ENCODE measurements at regions not wholly inside any gene's neighbourhood (a gene's known extent, or its start where the extent isn't known, plus 50 kb on each side); places are given as distances from the start of the nearest gene placed in this dataset.

GRCh38 chr6:71733970-71734899, 152.1 kb upstream of the RIMS1 start:
- CTCF ChIA-PET (ENCODE audit: unreplicated experiment), result no interaction called here
- Histone ChIP-seq H4K20me1 (ENCODE audit: insufficient read depth, low read length) (no peaks in the 10 kb centered on the region), H3K4me2 (ENCODE audit: low read length) (no peak overlapping the region), H3K9me2 (ENCODE audit: insufficient read depth, low read length) (no peaks in the 10 kb centered on the region), H3K4me3 (ENCODE audit: low read depth, low read length, poor library complexity, severe bottlenecking) (no peak overlapping the region), H2AFZ (ENCODE audit: low read length) (no peak overlapping the region), H3K36me3 (ENCODE audit: insufficient read depth, low read length) (no peaks in the 10 kb centered on the region), H3K9me3 (ENCODE audit: low read length) (no peaks in the 10 kb centered on the region), H3K79me2 (ENCODE audit: insufficient read depth, low read depth, low read length) (no peaks in the 10 kb centered on the region), H3K4me1 (ENCODE audit: insufficient read depth, low read length, poor library complexity, severe bottlenecking) (no peaks in the 10 kb centered on the region), H3K27ac (ENCODE audit: low read depth, low read length, poor library complexity, severe bottlenecking) (no peak overlapping the region)
- DNase-seq (ENCODE audit: low spot score), result no peak
- no TSS peak for BruUV-seq (replicated peaks)
- no peak for TF ChIP-seq CTCF (conservative IDR thresholded peaks at IDR 0.05; ENCODE audit: low read length)
- TF ChIP-seq EZH2phosphoT487 (IDR thresholded peaks at IDR 0.05; ENCODE audit: borderline replicate concordance, low read depth, low read length), result no peak
- intact Hi-C loops (cut with micrococcal nuclease; ENCODE audit: unreplicated experiment), result no loop called here
- POLR2A ChIA-PET, result interaction anchor here (0.7 to 1.1 kb wide), 2 partner anchors 11 to 37 kb away, joined by 3 read pairs; no protein-coding TSS in a partner anchor

- no peaks in the 10 kb centered on the region for H4K20me1 ChIP-seq (ENCODE audit: insufficient read depth, low read length)
Observed at GRCh38 chr6:71737953-71738352, 148.4 kb upstream of the RIMS1 start.

More at GRCh38 chr6:71737953-71738352, 148.4 kb upstream of the RIMS1 start:
- H3K36me3 ChIP-seq (ENCODE audit: insufficient read depth, low read length), result no peaks in the 10 kb centered on the region
- H3K4me3 ChIP-seq (ENCODE audit: low read depth, low read length, poor library complexity, severe bottlenecking), result no peak overlapping the region
- POLR2A ChIA-PET, result interaction anchor here (1.3 kb wide), 1 partner anchor 86 kb away, joined by 4 read pairs; no protein-coding TSS in a partner anchor
- intact Hi-C loops (cut with micrococcal nuclease; ENCODE audit: unreplicated experiment), result no loop called here
- H3K79me2 ChIP-seq (ENCODE audit: insufficient read depth, low read depth, low read length), result no peaks in the 10 kb centered on the region
- no peak overlapping the region for H2AFZ ChIP-seq (ENCODE audit: low read length)
- DNase-seq (ENCODE audit: low spot score), result no peak
- H3K4me2 ChIP-seq (ENCODE audit: low read length), result no peak overlapping the region
- no peak overlapping the region for H3K27ac ChIP-seq (ENCODE audit: low read depth, low read length, poor library complexity, severe bottlenecking)
- no peaks in the 10 kb centered on the region for H3K4me1 ChIP-seq (ENCODE audit: insufficient read depth, low read length, poor library complexity, severe bottlenecking)
- no peaks in the 10 kb centered on the region for H3K9me2 ChIP-seq (ENCODE audit: insufficient read depth, low read length)
- CTCF ChIA-PET (ENCODE audit: unreplicated experiment), result no interaction called here
- no peak for TF ChIP-seq CTCF (conservative IDR thresholded peaks at IDR 0.05; ENCODE audit: low read length)
- TF ChIP-seq EZH2phosphoT487 (IDR thresholded peaks at IDR 0.05; ENCODE audit: borderline replicate concordance, low read depth, low read length), result no peak
- no peaks in the 10 kb centered on the region for H3K9me3 ChIP-seq (ENCODE audit: low read length)
- no TSS peak for BruUV-seq (replicated peaks)
